IPS-15b (cell line): ENCODE measurements at regions not wholly inside any gene's neighbourhood (a gene's known extent, or its start where the extent isn't known, plus 50 kb on each side); places are given as distances from the start of the nearest gene placed in this dataset.

Experiments
- H3K27me3 ChIP-seq: one replicate; pipeline ENCODE4 v1.6.1; 2013; ENCODE audit warnings: low read length; ENCODE audit not compliant: control insufficient read depth, insufficient read depth
- H3K36me3 ChIP-seq: one replicate; pipeline ENCODE4 v1.6.1; 2013; ENCODE audit warnings: low read length; ENCODE audit not compliant: control insufficient read depth, insufficient read depth
- H3K4me1 ChIP-seq: one replicate; pipeline ENCODE4 v1.6.1; 2013; ENCODE audit warnings: mild to moderate bottlenecking, low read length; ENCODE audit not compliant: control insufficient read depth, insufficient read depth
- H3K4me3 ChIP-seq: one replicate; pipeline ENCODE4 v1.5.1; 2013; ENCODE audit warnings: low read depth, low read length
- H3K9ac ChIP-seq: one replicate; pipeline ENCODE4 v1.6.1; 2013; ENCODE audit warnings: low read depth, mild to moderate bottlenecking, low read length
- H3K9me3 ChIP-seq: one replicate; pipeline ENCODE4 v1.6.1; 2013; ENCODE audit warnings: mild to moderate bottlenecking, low read length; ENCODE audit not compliant: control insufficient read depth, insufficient read depth

DNA sequence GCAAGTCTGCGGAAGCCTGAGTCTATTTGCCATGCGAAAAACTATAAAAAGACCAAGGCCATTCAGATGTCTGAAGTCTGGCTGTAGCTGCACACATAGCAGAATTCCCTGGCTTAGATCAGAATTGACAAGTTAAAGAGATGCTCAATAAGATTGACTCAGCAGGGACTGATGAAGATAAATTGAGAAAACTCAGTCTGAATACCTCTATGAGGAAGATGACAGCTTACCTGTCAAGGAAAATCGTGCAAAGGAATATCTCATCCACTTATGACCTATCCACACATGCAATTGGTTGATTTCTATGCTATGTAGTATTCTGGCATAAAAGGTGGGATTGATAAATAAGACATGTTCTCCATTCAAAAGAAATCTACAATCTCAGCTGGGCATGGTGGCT lies 288.6 kb downstream of the BAMBI start:
- H3K4me1 ChIP-seq: no peaks in the 10 kb centered on the region
- H3K36me3 ChIP-seq: no peaks in the 10 kb centered on the region

DNA sequence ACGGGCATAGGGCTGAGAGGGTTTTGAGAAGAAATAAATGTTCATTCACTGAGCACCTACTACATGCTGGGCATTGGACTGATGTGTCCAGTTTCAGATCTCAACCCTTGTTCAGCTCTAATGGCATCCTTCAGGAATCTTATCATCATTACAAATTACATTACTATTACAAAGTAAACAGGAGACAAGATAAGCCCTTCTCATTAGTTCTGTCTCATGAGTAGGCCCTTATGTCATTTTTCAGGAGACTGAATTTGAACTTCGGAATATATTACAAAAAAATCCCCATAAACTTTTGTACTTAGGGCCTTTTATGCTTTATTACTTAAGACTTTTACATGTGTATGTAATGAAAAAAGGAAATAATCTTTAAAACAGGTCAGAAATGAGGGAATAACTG lies 289.7 kb downstream of the BAMBI start:
- Histone ChIP-seq H3K4me3 (no peak overlapping the region), H3K9ac (no peak overlapping the region), H3K4me1 (no peaks in the 10 kb centered on the region), H3K36me3 (no peaks in the 10 kb centered on the region), H3K27me3 (no peaks in the 10 kb centered on the region), H3K9me3 (no peaks in the 10 kb centered on the region)

More for the DNA sequence above, 288.6 kb downstream of the BAMBI start:
- Histone ChIP-seq H3K9ac (no peak overlapping the region), H3K27me3 (no peaks in the 10 kb centered on the region), H3K4me3 (no peak overlapping the region), H3K9me3 (no peaks in the 10 kb centered on the region)

DNA sequence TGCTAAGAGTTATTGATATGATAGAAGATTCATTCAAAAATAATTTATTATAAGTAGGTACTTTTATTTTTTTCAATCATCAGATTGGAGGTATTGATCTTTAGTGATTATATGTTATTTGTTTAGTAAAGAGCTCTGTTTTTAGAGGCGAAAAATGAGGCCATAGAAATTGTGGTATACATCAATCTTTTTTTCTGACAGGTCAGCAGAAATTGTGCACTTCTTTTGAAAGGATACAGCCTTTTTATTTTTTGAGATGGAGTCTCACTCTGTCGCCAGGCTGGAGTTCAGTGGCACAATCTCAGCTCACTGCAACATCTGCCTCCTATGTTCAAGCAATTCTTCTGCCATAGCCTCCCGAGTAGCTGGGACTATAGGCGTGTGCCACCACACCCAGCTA lies 292.1 kb downstream of the BAMBI start:
- Histone ChIP-seq H3K4me1 (no peaks in the 10 kb centered on the region), H3K27me3 (no peaks in the 10 kb centered on the region), H3K36me3 (no peaks in the 10 kb centered on the region), H3K4me3 (no peak overlapping the region), H3K9me3 (no peaks in the 10 kb centered on the region), H3K9ac (no peak overlapping the region)

DNA sequence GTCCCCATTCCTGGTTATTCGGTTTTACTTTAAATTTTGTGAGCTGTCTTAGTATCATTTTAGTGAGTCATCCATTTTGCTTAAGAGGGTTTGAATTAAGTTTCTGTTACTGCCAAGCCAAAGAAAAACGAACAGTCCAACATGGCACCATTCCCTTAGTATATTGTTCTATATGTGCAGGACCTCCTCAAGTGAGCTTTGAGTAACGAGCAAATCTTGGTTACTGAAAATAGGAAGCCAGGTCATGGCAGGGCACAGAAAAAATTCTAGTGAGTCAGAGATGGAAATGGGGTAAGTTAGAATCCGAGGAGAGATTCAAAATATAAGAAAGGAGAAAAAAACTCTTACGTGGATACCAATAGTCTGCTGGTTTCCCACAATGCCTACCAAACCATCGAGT lies 292.9 kb downstream of the BAMBI start:
- no peaks in the 10 kb centered on the region for H3K27me3 ChIP-seq
- no peaks in the 10 kb centered on the region for H3K9me3 ChIP-seq
- H3K4me1 ChIP-seq: no peaks in the 10 kb centered on the region
- no peaks in the 10 kb centered on the region for H3K36me3 ChIP-seq
- no peak overlapping the region for H3K9ac ChIP-seq
- no peak overlapping the region for H3K4me3 ChIP-seq

DNA sequence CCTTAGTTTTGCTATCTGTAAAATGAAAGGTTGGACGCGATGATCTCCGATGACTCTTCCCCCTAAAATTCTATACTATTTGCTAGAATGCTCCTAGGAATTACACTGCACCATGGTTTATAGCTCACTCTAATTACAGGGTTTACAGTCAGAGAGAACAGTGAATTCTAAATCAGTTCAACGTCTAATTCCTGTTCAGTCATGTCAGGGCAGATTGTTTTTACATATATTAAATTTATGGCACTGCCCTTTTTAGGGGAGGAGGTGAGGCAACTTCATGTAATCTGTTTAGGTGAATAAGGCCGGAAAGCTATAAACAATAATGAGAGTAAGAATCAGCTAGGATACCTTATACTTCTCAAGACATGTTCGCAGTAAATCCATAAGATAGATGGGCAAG lies 293.9 kb downstream of the BAMBI start:
- Histone ChIP-seq H3K36me3 (no peaks in the 10 kb centered on the region), H3K9ac (no peak overlapping the region), H3K27me3 (no peaks in the 10 kb centered on the region), H3K4me1 (peaks cover 6% of the 10 kb centered on the region), H3K9me3 (no peaks in the 10 kb centered on the region), H3K4me3 (no peak overlapping the region)

DNA sequence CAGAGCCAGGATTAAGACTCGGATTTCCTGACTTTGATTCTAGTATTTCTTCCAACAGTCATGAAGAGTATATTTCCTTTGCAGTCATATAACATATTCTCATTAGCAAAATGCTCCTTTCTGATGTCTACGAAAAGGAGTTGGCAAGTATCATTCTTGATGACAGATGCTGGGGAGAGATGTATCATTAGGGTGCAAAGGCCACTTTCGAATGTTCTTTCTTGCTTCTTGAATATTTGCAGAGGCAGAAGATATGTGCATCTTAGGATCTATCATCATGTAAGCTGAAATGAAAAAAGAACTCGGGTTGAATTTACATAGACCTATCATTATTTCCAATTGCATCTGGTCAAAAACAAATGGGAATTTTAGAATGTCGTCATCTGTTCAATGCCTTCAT lies 294.4 kb downstream of the BAMBI start:
- H3K4me1 ChIP-seq: peaks cover 6% of the 10 kb centered on the region
- H3K9ac ChIP-seq: no peak overlapping the region
- H3K4me3 ChIP-seq: no peak overlapping the region
- H3K27me3 ChIP-seq: no peaks in the 10 kb centered on the region
- no peaks in the 10 kb centered on the region for H3K36me3 ChIP-seq
- H3K9me3 ChIP-seq: no peaks in the 10 kb centered on the region

DNA sequence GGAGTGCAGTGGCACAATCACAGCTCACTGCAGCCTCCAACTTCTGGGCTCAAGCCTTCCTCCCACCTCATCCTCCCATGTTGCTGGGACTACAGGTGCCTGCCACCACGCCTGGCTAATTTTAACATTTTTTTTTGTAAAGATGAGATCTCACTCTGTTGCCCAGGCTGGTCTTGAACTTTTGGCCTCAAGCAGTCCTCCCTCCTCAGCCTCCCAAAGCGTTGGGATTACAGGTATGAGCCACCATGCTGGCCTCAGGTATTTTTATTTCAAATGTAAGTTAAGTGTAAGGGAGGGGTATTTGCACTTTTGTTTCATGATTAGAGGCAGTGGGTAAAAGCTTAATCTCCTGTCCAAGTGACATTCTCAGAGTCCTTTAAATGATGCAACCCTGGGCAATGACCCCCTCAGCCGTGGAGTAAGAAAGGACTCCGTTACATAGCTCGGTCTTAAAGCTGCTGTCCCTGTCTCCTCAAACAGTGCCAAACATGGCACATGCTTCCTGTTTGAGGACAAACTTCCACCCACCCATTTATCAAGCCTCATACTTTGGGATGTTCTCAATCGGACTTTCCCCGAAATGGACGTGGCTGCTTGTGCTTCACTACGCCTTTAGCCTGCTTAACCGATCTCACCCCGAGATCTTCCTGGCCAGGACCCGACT lies 296.1 kb downstream of the BAMBI start:
- Histone ChIP-seq H3K9me3 (no peaks in the 10 kb centered on the region), H3K4me1 (peaks cover 6% of the 10 kb centered on the region), H3K9ac (no peak overlapping the region), H3K27me3 (no peaks in the 10 kb centered on the region), H3K4me3 (no peak overlapping the region), H3K36me3 (no peaks in the 10 kb centered on the region)

DNA sequence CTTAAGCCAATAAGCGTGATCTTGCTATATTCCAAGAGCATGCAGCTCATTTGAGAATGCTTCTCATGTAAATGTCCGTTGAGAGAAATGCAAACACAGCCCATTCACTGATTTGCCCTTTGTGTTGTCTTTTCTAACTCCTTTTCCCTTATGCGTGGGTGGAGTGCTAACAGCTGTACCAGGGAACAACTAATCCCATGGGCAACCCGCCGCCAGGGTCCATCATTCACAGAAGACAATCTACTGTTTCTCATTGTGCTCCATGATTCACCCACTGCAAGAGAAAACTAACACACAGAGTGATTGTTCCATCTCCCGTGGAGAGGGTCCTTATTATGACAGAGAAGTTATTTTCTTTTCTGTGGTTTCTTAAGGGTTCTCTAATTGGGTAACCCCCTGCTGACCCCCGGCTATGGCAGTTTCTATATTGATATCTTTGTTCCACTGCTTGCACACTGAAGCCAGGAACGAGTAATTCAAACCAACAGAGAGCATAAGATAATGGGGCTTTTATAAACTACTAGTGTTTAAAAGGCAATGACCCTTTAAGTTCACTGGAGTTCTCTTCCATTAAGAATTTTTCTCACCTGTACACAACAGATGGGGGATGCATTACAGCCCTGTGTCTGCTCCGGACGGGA lies 298.7 kb downstream of the BAMBI start:
- Histone ChIP-seq H3K9ac (no peak overlapping the region), H3K27me3 (no peaks in the 10 kb centered on the region), H3K9me3 (no peaks in the 10 kb centered on the region), H3K4me1 (peaks cover 6% of the 10 kb centered on the region), H3K36me3 (no peaks in the 10 kb centered on the region), H3K4me3 (no peak overlapping the region)

DNA sequence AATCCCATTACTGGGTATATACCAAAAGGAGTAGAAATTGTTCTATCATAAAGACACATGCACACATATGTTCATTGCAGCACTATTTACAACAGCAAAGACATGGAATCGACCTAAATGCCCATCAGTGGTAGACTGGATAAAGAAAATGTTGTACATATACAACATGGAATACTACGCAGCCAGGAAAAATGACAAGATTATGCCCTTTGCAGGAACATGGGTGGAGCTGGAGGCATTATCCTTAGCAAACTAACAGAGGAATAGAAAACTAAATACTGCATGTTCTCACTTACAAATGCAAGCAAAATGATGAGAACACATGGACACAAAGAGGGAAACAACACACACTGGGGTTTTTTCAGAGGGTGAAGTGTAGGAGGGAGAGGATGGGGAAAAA lies 300.2 kb downstream of the BAMBI start:
- Histone ChIP-seq H3K4me1 (peaks cover 6% of the 10 kb centered on the region), H3K27me3 (no peaks in the 10 kb centered on the region), H3K9me3 (no peaks in the 10 kb centered on the region), H3K9ac (no peak overlapping the region), H3K36me3 (no peaks in the 10 kb centered on the region), H3K4me3 (no peak overlapping the region)

DNA sequence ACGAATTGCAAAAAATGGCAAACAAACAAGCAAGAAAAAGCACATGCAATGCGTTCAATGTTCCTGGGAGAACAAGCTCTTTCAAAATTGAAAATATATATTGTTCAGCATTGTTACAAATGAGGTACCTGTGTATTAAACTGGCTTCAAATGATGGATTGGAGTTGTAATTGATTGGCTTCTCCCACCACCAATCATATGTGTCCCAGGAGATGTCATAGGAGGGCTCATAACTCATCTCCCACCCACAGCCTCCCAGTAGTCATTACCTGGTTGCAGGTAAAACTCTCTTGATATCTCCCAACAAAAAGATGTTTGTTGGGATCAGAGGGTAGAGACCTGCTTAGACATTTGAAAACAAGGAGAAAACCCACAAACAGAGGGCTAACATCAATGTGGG lies 302.9 kb downstream of the BAMBI start:
- Histone ChIP-seq H3K9me3 (no peaks in the 10 kb centered on the region), H3K9ac (no peak overlapping the region), H3K4me1 (peaks cover 6% of the 10 kb centered on the region), H3K27me3 (no peaks in the 10 kb centered on the region), H3K36me3 (no peaks in the 10 kb centered on the region), H3K4me3 (no peak overlapping the region)

DNA sequence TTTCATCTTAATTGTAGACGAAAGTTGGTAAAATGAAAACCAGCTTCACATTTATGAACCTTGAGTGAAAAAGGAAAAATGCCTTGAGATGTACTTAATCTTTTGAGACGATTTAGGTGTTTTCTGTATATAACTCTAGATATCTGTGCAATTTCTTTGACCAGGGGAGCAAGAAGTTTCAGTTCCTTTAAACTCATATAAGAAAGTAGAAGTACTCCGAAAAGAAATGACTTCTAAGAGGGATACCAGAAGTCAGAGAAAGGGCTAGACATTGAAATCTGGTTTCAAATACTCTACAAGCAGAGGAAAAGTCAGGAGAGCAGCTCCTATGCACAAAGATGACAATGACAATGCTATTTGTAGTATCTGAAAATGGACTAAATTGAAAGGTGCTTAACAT lies 303.7 kb downstream of the BAMBI start:
- Histone ChIP-seq H3K4me3 (no peak overlapping the region), H3K9me3 (no peaks in the 10 kb centered on the region), H3K36me3 (no peaks in the 10 kb centered on the region), H3K27me3 (no peaks in the 10 kb centered on the region), H3K9ac (no peak overlapping the region), H3K4me1 (no peaks in the 10 kb centered on the region)

DNA sequence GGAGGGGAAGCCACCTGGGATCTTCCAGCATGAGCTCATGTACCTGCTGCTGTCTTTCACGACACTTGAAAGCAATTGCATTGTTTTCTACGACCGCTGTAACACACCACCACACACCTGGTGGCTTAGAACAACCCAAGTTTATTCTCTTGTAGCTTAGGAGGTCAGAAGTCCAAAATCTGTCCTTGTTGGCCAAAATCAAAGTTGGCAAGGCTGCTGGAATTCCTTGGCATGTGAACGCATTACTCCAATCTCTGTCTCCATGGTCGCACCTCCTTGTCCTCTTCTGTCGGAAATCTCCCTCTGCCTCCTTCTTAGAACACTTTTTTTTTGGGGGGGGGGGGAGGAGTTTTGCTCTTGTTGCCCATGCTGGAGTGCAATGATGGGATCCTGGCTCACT lies 305.7 kb downstream of the BAMBI start:
- Histone ChIP-seq H3K4me1 (no peaks in the 10 kb centered on the region), H3K9me3 (no peaks in the 10 kb centered on the region), H3K4me3 (no peak overlapping the region), H3K27me3 (no peaks in the 10 kb centered on the region), H3K36me3 (no peaks in the 10 kb centered on the region), H3K9ac (no peak overlapping the region)
